ENCODE measurements at regions not wholly inside any gene's neighbourhood (a gene's known extent, or its start where the extent isn't known, plus 50 kb on each side); places are given as distances from the start of the nearest gene placed in this dataset.
A peak's percentile ranks its signal among the peaks of the same experiment; 100 is the strongest.

DNA sequence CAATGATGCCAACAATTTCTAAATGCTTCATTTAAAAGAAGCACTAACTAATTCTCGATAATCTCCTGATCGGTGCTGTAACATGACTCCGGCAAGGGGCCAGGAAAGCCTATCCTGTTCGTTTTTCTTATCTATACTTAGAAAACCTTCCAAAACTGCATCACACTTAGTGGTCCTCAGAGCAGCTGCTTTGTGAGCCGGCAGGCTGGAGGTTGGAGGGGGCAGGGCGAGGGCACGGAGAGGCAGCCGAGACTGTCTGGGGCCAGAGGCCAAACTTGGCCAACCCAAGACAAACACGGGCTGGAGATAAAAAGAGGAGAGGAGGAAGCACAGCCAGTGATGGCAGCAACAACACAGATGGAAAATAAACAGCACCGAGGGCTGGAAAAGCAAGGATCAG lies 455.7 kb downstream of the BCOR start:
- DNase-seq (ENCODE audit: extremely low read depth, low read depth) = no peak

DNA sequence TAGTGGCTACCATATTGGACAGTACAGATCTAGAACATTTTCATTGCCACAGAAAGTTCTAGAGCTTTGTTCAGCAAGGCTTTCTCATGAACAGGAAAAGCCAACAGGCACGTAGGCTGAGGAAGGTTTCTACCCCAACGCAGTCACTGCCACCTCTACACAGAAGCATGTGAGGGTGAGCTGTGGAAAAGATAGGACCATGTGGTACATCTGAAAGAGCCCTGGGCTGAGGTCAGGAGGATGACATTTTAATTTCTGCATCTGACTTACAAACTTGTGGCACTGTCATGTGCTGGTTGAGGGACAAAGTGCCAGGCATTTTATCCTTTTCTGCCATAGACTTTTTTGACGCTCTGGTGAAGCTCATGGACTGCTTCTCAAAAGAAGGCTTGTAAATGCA lies 454.2 kb downstream of the BCOR start:
- no peak for DNase-seq (ENCODE audit: extremely low read depth, low read depth)

DNA sequence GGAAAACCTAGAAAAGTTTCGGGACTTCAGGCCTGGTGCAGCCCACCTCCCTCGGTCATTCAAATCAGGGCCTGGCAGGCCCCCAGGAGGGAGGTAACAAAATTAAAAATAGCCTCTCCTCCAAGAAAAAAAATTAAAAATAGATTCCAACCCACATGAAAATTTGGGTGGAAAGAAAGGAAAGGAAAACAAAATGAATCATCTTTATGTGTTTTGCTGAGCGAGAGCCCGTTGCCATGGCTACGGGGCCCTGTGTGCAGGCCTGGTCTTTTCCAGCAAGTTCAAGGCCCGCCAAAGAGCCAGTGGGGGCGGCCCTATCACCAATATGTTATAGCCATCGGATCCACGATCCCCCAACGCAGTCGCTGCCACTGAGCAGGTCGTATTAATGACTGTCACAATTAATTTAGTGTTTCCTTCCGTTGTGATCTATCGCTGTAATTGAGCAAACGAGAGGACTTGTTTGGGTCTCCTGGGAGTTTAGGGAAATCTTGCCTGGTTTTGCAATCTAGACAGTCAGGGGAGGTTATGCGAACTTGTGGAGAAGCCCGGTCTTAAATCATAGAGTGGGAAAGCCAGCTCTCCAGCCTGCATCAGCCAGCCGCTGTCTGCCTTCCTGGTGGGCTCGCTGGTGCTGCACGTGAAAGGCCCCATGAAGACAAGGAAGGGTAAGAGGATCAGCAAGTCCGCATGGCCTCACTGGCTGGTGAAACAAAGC lies 452.4 kb downstream of the BCOR start:
- no peak for DNase-seq (ENCODE audit: extremely low read depth, low read depth)

DNA sequence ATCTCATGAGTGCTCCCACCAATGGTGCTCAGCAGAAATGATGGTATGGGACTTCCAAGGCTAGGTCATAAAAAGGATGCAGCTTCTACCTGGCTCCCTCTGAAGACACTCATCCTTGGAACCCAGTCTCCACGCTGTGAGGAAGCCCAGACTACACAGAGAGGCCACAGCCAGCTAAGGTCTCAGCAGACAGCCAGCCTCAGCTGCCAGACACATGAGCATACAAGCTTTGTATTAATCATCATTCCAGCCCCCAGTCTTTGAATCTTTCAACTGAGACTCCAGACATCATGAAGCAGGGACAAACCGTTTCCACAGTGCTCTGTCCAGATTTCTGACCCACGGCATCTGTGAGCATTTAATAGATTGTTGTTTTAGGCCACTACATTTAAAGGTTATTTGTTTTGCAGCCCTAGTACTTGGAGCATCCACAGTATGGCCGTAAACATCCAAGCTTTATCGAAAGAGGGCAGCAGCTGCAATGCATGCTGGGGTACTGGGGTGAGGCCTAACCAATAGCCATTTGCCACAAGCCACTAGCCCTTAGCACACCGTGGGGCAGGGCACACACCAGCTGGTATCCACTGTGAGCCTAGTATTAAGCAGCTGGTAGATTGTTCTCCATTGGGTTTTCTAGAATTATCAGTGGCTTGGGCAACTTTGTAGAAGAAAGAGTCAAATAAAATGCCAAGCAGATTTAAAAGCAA lies 449.1 kb downstream of the BCOR start:
- DNase-seq (ENCODE audit: extremely low read depth, low read depth) = no peak

DNA sequence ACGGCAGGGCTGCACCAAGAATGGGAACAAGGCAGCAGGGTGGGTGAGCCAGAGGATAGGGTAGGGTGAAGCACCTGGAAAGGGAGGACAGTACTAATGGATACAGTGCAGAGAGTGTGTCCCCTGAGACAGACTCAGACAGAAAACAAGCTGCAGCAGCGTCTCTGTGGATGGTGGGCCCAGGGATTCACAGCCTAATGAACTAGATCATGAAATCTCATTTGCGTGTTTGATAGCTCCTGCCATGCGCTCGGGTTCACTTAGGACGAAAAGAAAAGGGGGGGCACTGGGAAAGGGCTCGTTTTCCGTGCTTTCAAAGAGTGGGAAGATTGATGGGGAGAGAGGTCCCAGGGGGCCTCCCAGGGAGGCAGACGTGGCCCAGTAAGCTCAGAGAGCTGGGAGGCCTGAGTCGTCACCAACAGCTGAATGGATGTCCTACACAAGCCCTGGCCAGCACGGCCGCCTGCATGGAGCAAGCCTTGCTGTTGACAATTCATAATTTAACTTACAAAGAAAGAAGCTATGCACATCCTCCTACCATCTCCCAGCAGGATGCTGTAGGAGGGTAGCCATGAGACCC lies 446.9 kb downstream of the BCOR start:
- DNase-seq (ENCODE audit: extremely low read depth, low read depth) = no peak

DNA sequence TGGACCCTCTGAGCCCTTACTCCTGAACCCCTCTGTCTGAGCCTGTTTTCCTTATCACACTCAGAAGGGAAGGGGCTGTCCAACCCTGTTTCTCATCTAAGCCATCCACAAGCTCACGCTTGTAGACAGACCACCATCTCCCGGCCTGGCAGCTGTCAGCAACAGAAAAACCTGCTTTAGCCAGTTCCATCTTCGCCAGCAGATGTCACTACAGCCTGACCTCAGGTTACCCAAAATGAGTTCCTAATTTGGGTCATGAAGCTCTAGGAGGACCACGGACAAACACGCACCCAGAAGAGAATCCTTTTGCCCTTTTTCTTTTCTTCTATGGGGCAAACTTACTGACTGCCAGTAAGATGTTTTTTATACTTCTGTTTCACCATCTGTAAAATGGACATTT lies 445.4 kb downstream of the BCOR start:
- DNase-seq (ENCODE audit: extremely low read depth, low read depth) = peak; percentile 12

DNA sequence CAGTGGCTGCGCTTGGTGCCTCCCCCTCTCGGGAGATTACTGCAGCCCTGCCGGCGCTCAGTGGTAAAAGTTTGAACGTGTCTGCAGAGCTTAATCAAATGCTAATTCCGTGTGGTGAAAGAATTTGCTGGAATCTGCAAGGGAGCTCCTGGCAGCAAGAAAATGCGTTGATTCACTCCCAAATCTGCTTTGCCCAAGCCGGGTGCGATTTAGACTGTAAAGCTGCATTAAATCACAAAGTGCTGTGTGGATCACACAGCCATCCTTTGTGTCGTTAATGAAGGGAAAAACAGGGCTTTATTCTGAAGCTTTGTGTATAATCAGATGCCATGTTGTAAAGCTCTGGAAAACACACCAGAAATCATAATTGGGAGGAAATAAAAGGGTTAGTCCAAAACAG lies 444.1 kb downstream of the BCOR start:
- no peak for DNase-seq (ENCODE audit: extremely low read depth, low read depth)

DNA sequence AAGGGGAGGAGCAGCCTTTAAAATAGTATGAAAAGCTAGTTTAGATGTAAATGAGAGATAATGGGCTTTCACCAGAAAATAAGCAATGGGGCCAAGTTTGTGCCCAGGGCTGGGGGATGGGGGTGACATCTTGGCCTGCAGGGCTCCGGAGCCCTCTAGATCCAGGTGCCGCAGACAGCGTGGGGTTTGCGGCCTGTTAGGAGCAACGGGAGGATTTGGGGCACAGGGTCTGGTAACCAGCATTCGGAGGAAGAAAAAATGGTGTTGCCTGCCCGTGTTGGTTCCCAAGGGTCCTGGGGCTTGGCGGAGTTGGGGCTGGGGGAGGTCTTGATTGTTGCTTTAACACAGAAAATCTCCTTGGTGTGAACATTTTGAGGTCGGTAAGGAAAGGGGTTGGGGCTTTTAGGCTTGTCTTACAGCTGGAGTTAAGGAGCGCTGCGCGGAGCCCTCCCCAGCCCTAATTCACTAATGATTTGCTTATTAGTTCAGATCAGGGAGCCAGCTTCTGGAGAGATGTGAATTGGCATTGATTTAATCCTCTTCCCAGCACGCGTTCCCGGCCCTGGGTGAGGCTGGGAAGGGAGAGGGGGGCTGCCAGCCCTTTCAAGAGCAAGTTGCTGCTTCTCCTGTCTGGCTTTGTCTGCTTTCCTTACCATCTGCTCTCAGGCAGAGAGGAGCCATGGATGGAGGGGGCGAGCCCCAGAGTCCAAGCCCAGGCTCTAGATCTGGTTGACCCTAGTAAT lies 443.4 kb downstream of the BCOR start:
- DNase-seq (ENCODE audit: extremely low read depth, low read depth) = no peak

DNA sequence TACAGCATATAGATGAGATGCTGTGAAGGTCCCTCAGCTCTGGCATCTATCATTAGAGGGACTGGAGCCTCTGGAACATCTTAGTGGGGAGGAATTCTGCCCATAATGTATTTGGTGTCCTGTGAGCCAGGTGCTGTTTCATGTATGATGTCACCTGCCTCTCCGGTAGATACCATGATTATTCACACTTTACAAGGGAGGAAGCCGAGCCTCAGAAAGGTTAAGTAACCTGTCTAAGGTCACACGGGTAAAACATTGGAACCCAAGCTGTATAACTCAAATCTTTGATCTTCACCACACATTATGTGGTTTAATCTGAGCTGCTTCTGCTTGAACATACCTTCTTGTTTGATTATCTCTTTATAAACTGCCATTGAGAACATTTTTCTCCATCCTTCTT lies 442.8 kb downstream of the BCOR start:
- no peak for DNase-seq (ENCODE audit: extremely low read depth, low read depth)

DNA sequence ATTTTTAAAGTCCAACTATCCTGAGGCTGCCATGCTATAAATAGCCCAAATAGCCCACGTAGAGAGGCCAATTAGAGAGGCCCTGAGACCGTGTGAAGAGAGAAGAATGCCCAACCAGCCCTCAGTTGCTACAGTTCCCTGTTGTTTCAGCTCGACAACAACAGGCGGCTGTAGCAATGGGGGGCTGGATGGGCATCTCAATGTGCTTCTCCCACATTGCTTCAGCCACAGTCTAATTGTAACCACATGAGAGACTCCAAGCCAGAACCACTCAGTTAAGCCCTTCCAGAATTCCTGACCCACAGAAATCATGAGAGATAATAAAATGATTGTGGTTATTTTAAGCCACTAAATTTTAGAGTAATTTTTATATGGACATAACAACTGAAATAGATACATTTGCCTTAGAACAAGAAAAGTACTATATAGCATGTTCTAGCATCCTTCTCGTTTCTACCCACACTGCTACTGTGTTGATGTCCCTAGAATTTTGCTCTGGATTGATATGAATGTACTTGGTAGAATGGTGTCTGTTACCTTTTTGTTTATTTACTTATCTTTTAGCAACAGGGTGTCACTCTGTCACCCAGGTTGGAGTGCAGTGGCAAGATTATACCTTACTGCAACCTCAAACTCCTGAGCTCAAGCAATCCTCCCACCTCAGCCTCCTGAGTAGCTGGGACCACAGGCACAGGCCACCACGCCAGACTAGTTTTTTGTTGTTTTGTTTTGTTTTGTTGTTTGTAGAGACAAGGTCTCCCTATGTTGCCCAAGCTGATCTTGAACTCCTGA lies 436.4 kb downstream of the BCOR start:
- no peak for DNase-seq (ENCODE audit: extremely low read depth, low read depth)

DNA sequence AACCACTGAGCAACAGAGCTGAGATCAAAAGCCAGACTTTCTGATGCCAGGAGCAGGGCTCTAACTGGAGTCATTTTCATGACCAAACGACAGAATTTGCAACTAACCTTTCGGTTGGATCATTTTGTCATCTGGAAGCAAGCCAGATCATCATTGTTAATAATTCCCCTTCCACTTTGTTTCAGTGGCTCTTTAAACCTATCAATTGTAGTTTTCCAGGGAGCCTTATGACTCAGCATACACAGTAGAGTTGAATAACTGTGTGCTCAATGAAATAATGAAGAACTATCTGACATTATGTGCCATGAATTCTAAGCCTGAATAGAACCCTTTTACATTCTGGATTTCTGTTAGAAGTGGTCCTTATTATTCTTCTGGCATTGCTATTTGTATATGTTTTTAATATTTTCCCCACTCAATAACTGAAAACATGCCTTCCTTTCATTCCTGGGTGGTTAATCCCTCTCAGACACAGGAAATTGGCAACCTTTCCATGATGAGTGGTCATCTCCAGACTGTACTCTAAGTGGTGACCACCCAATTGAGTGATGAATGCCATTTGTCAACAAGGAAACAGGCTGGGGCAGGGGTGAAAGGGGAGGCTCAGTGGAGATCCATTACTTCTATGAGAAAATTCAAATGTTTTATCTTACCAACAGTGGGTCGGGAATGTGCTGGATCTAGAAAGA lies 431.8 kb downstream of the BCOR start:
- no peak for DNase-seq (ENCODE audit: extremely low read depth, low read depth)

DNA sequence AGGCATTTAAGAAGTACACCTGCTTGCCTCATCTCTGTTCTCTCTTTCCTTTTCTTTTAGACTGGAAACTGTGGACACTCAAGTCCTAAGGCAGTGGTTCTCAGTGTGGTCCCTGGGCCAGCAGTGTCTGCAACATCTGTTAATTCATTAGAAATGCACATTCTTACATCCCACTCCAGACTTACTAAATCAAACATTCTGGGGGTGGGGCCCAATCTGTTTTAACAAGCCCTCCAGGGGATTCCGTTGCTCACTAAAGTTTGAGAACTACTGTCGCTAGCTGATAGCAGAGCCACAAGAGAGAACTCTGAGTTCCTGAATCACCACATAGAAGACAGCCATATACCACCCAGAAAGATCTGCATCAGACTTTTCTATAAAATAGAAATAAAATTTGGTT lies 430.6 kb downstream of the BCOR start:
- no peak for DNase-seq (ENCODE audit: extremely low read depth, low read depth)

DNA sequence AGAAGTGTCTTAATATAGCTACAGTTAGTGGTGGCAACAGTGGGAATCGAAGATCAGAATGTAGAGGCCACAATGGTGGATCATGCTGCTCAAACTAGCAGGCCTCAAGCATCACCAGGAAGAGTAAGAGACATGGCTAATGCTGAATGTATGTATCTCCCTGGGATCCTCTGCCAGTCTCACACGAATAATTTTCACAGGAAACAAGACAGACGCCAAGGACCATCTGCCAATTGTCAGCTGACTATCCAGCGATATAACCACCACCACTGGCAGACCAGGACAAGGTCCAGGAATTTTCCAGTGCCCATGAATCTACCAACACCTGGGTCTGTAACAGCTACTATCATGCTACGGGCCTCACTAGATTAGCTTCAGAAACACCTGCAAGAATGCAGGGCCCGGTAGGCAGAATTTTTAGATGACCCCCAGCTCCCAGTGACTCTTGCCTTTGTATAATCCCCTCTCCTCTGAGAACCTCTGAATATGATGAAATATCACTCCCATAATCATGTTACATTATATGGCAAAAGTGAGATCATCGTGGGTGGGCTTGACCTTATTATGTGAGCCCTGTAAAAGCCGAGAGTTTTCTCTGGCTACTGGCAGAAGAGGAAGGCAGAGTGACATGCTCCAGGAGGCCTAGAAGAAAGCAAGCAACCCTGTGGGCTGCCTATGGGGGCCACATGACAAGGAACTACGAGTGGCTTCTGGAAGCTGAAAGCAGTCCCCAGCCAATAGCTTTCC lies 429.8 kb downstream of the BCOR start:
- no peak for DNase-seq (ENCODE audit: extremely low read depth, low read depth)

DNA sequence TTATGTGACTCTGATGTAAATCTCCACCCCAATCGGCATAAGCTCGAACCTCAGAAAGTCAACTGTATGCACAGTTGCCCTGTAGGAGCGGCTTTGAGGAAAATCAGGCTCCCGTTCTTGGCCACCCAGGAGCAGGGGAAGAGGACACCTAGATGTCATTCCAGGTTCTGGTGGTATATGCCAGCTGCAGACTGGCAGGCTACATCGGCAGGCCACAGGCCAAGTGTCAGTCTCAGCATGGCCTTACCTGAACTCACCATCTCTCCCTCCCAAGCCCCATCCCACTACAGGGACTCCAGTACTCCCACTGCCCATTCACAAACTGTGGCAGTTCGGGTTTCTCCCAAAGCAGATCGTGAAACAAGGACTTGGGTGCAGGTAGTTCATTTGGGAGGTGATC lies 428.1 kb downstream of the BCOR start:
- DNase-seq (ENCODE audit: extremely low read depth, low read depth) = no peak

DNA sequence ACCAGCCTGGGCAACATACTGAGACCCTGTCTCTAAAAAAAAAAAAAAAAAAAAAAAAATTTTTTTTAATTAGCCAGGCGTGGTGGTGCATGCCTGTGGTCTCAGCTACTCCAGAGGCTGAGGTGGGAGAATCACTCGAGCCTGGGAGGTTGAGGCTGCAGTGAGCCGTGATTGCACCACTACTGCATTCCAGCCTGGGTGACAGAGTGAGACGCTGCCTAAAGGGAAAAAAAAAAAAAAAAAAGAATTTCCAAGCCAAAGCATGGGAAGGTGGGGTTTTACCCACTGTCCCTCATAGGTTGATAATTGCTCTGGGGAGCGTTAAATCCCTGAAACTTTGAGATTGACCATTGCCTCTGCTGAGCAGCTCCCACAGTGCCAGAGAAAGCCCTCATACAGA lies 427.5 kb downstream of the BCOR start:
- no peak for DNase-seq (ENCODE audit: extremely low read depth, low read depth)

DNA sequence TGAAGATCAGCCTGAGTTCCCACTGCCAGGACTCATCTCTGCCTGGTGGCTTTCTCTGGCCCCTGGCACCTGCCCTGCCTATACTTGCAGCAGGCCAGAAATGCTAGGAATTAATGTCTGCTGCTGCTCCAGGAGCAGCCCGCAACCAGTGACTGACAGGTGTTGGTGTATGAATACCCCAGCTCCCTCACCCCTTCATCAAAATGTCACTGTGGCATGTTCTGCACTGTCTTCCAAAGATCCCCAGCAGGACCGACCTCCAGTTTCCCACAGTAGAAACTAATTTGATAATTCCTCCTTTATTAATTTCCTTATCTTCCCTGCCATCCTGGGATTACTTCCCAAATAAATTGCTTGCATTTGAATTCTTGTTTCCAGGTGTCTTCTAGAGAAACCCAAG lies 425.4 kb downstream of the BCOR start:
- DNase-seq (ENCODE audit: extremely low read depth, low read depth) = no peak

DNA sequence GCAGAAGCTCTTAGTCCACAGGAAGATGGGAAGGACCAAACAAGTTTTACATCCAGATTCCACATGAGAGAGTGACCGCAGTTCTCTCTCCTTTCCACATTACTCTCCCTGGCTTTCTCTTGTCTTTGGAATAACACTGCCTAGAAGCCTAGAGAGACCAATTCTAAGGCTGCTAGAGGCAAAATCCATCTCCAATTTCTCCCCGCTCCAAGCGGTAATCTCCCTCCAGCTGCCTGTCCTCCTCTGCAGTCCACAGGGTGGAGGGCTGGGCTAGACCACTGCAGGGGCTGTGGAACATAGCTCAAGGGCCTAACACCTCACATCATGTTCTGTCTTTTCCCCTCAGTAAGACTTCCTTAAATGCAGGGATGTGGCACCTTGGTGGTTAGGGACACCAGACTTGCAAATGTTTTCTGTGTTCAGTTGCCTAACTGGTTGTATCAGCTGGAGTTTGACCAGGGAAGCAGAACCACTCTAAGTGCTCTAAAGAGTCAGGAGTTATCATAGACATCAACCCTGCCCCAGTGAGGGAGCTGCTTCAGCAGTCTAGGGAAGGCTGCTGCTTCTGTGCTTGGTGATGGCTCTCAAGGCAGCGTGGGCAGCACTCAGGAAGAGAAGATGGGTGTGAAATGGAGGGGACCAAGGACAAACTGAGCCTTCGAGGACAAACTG lies 423.1 kb downstream of the BCOR start:
- DNase-seq (ENCODE audit: extremely low read depth, low read depth) = no peak

DNA sequence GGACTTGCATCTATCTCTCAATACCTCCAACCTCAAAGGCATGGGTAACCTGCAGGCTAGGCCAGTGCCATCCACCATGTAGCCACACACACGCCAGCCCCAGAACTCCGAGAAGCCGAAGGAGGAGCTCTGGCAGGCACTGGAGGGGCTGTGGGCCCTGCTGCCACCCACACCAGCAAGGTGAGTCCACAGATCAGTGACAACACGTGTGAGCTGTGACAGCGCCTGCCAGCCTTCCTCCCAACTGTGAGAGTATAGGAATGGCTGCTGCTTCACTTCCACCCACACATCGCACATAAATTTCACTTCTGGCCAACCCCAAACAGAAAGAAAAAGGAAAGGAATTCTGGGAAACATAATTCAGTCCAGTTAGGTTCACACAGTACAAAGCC lies 422.6 kb downstream of the BCOR start:
- no peak for DNase-seq (ENCODE audit: extremely low read depth, low read depth)

DNA sequence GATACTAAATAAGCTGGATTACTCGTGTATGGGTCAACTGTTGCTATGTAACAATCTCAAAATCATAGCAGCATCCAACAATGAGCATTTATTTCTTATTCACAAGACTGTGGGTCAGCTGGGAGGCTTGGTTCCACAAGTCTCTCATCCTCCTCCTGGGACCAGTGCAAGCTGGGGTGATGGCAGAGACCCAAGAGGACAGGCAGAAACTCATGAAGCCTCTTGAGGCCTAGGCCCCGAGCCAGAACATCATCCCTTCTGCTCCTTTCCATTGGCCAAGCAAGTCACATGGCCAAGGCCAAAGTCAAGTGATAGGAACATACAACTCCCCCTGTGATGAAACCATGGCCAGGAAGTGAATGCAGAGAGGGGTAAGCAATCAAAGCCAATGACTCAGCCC lies 422.1 kb downstream of the BCOR start:
- no peak for DNase-seq (ENCODE audit: extremely low read depth, low read depth)

All from NCI-H460 (cell line).